Amygdala (tissue), 56 donors: ENCODE measurements at regions not wholly inside any gene's neighbourhood (a gene's known extent, or its start where the extent isn't known, plus 50 kb on each side); places are given as distances from the start of the nearest gene placed in this dataset.
"Not testable (repeated sequence)": the region's sequence is repeated elsewhere in the genome, so short reads cannot be mapped to it uniquely, and the experiment has no call there.

Source experiments
- DNase-seq, 56 donors: peaks; one replicate each; lab custom pipeline; 2025; lab: John Stamatoyannopoulos, UW

- DNase-seq: not testable (repeated sequence)
Measured at GRCh38 chr3:177891569-177891968, 644.7 kb upstream of the KCNMB2 start.

GRCh38 chr3:177893331-177893730, 642.9 kb upstream of the KCNMB2 start:
- no peak for DNase-seq

DNA sequence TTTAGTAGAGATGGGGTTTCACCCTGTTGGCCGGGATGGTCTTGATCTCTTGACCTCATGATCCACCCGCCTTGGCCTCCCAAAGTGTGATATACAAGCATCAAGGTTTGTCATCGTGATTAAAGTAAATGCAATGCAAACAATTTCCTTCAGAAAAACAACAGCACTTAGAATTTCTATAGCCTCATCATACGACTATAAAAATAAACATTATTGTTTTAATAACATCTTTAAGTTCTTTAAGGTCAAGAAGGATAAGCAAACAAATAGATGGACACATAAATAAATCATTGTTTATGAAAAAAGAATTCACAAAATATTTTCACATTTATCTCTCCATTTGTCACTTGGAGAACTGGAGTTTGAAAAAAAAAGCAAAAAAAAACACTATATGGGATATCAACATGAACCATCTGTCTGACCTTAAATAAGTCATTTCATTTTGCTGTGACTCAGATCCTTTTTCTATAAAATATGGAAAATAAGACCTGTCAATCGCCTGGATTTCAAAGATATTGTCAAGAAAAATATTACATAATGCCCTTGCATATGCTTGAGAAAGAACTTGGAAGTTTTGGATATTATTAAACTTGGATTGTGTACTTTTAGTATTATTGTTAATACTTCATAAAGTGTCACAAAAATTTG, 642.0 kb upstream of the KCNMB2 start:
- DNase-seq: no peak

DNA sequence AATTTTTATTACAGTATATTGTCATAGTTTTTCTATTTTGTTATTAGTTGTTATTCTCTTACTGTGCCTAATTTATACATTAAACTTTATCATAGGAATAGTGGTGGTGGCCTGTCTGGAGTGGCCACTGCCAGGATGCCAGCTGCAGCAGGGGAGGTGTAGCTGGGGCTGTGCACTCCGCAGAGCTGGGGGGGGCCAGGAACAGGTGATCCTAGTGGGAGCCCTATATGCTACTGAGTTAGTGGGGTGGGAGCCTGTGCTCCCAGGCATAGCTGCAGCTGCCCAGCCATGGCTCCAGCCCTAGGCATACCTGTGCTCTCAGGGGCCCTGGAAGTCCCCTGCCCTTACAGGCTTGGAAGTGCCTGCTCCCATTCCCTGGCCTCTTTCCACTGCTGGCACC, 638.1 kb upstream of the KCNMB2 start:
- DNase-seq: no peak

DNA sequence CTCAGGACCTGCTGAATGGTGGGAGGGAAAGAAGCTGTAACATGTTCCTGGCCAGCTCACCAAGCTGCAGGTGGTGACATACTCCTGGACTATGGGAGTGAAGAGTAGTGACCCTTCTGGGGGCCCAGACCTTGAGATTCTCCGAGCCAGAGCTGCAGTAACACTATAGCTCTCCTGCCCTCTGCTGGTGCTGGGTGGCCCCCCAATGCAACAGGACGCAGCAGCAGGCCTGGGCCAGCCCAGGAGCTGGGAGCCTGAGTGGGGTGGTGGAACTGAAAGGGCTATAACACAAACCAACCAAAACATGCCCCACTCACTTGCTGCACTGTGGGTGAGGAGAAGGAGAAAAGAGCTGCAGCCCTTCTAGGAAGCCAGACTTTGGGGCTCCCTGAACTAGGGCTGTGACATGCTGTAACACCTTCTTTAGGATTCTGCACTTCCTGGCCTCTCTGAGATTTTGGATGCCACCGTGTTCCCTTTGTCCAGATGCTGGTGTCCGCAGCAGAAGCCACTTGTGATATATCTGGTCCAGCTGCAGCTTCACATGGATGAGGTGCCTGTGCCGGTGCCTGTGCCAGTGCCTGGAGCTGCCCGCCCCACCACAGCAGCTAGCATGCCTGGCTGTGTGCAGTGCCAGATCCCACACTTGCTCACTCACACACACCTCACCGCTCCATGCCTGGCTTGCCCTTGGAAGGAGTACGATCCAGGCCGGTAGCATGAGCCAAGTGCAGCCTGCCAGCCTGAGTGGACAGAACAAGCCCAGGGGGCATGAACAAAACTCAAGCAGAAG, 636.8 kb upstream of the KCNMB2 start:
- DNase-seq: no peak

- no peak for DNase-seq
Measured at GRCh38 chr3:177902876-177903275, 633.4 kb upstream of the KCNMB2 start.

- DNase-seq: no peak
Measured at GRCh38 chr3:177904621-177905020, 631.6 kb upstream of the KCNMB2 start.

DNA sequence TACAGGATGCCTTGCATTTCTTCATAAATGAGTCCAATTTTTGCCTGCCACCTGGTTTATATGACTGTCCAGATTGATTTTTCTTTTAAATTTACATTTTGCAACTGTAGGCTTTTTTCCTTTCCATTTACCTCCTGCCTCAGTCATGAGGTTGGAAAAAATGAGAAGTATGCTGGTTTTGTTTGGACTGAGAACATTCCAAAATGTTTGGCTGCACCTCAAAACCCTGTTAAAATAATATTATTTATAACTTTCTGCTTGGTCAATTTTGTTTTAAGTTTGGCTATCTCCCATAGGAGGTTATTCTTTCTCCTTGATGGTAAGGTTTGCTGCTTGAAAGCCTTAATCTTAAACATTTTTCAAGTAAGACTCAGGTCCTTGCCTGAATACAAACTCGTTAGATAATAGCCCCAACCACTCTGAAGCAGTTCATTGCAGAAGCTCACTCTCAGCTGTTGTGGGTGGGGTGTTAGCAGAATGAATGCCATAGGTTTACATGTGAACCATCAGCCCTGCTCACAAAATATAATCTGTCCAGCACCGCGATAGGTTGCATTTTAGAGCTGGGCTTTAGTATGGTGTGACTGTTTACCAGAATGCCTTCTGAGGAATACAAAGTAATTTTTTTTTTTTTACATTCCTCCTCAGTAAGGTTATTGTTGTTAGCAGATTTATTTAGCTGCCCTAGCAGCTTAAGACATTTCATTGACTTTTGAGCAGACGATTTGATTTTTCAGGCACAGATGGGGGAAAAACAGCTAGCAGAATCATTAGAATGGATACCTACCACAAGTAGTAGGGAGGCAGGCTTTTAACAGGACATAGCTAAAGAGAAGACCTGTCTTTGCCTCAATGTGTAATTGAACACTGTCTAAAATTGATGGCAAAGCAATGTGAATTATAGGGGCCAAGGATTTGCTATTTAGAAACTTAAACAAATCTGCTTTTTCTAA, 630.8 kb upstream of the KCNMB2 start:
- peak in 5 of 56 donors; percentile 4 to 30 (median 7) for DNase-seq

- peak in 12 of 56 donors; percentile 4 to 52 (median 12) for DNase-seq
Measured at GRCh38 chr3:177906126-177906511, 630.1 kb upstream of the KCNMB2 start.

GRCh38 chr3:177906578-177907229, 629.5 kb upstream of the KCNMB2 start:
- no peak for DNase-seq

- not testable (repeated sequence) for DNase-seq
Measured at GRCh38 chr3:177909530-177909929, 626.7 kb upstream of the KCNMB2 start.

DNA sequence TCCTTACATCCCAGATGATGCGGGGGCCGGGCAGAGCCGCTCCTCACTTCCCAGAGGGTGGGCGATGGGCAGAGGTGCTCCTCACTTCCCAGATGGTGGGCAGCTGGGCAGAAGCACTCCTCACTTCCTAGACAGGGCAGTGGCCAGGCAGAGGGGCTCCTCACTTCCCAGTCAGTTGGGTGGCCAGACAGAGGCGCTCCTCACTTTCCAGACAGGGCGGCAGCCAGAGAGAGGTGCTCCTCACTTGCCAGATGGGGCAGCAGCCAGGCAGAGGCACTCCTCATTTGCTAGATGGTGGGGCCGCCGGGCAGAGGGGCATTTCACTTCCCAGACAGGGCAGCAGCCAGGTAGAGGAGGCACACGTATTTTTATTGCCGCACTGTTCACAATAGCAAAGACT, 622.0 kb upstream of the KCNMB2 start:
- no peak for DNase-seq

DNA sequence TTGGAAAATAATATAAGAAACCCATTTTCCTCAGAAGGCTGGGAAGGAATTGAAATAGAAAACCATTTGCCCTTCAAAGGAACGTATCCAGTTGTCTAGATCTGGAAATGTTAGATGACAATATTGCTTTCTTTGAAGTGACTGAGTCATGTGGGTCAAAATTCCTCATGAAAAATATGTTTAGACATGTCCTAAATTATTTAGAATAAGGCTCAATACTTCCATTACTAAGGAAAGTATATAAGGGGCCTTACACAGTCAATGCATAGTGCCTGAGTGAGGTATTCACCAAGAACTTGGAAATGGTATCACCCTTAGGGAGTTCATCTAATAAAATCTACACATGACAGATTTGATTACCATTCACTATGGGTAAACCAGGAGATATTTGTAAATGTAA, 619.8 kb upstream of the KCNMB2 start:
- no peak for DNase-seq

GRCh38 chr3:177917234-177917861, 618.9 kb upstream of the KCNMB2 start:
- DNase-seq: no peak

DNA sequence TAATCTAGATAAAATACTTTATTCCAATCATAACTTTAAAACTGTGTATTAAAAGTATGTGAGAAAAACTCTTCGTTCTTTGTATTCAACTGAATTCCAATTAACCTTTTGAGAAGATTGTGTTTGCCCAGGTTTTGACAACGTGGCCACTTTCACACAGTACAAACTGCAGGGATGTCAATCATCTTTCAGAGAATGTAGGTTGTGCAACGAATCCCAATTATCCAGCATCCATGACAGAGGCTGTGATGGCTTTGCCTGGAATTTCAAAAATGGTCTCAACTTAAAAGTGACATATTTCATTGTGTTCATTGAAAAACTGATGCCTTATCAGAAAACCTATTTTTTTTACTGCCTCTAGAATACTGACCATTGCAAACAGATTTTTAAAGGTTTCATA, 615.1 kb upstream of the KCNMB2 start:
- no peak for DNase-seq

DNA sequence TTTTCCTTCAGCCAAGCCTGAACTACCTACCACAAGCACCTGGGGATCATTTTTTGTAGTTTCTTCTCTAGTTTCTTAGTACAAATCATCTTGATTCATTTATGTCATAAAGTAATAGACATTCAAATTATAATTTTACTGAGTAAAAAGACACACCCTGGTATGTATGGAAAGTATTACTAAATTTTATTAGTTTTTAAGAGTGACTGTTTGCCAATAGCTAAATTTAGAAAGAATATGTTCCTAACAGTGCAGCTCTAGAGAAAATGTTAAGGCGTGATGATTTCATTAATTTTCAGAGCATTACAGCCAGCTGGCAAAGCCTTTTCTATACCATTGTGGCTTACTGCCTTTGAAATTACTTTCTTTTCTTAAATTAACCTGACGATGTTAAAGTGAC, 612.0 kb upstream of the KCNMB2 start:
- no peak for DNase-seq

DNA sequence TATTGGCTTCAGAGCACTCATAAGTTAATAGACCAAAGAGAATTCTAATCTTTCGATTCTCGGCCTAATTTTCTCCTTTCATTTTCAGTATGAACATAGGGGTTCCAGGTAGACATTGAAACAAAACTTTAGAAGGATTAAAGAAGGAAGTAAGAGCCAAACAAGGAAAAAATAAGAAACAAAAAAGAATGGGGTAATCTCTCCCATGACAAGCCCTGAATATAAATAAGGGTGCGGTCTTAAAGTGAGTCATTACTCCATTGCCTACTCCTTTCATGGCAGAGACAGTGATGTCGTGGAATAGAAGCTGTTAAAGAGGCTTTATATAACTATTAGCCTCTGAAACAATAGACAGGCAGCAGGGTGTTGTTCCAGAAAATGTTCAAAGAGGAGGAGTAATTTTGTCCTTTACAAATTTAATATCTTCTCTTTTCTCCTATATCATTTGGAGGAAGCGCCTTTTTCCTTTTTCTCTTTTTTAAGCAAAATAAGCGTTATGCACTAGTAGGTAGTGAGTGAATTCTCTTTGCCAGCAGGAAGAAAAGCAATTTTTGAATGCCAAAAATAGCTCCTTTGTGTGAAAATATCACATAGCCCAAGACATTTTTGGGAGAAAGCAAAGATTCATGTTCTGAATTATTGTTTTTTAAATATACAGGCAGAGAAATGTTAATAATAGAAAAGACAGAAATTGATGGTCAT, 607.9 kb upstream of the KCNMB2 start:
- DNase-seq: peak in 1 of 56 donors; percentile 10

GRCh38 chr3:177929310-177929709, 606.9 kb upstream of the KCNMB2 start:
- DNase-seq: no peak

GRCh38 chr3:177930771-177931170, 605.5 kb upstream of the KCNMB2 start:
- no peak for DNase-seq
